ENCODE measurements at regions not wholly inside any gene's neighbourhood (a gene's known extent, or its start where the extent isn't known, plus 50 kb on each side); places are given as distances from the start of the nearest gene placed in this dataset.

GRCh38 chr12:113634982-113635381, 163.3 kb upstream of the LHX5 start:
- Histone ChIP-seq H3K27me3 (ENCODE audit: control insufficient read depth, insufficient read depth, low read length) (peaks cover 9% of the 10 kb centered on the region), H3K27ac (ENCODE audit: low read depth, low read length) (no peak overlapping the region), H3K9me3 (ENCODE audit: control insufficient read depth, insufficient read depth, low read length) (no peaks in the 10 kb centered on the region), H3K4me3 (ENCODE audit: low read depth, low read length) (no peak overlapping the region)
- no peak for TF ChIP-seq CTCF (IDR thresholded peaks at IDR 0.05; ENCODE audit: low read depth, low read length)
- CTCF ChIA-PET, result no interaction called here
- POLR2A ChIA-PET, result no interaction called here
- DNase-seq (ENCODE audit: low read depth, low spot score), result no peak

GRCh38 chr12:113634474-113634873, 162.8 kb upstream of the LHX5 start:
- TF ChIP-seq CTCF (IDR thresholded peaks at IDR 0.05; ENCODE audit: low read depth, low read length), result no peak
- no peaks in the 10 kb centered on the region for H3K9me3 ChIP-seq (ENCODE audit: control insufficient read depth, insufficient read depth, low read length)
- CTCF ChIA-PET, result no interaction called here
- H3K4me3 ChIP-seq (ENCODE audit: low read depth, low read length), result no peak overlapping the region
- peaks cover 5% of the 10 kb centered on the region for H3K27me3 ChIP-seq (ENCODE audit: control insufficient read depth, insufficient read depth, low read length)
- DNase-seq (ENCODE audit: low read depth, low spot score), result no peak
- POLR2A ChIA-PET, result no interaction called here
- no peak overlapping the region for H3K27ac ChIP-seq (ENCODE audit: low read depth, low read length)

- DNase-seq (ENCODE audit: low read depth, low spot score), result no peak
- no peak overlapping the region for H3K27ac ChIP-seq (ENCODE audit: low read depth, low read length)
- peaks cover 2% of the 10 kb centered on the region for H3K27me3 ChIP-seq (ENCODE audit: control insufficient read depth, insufficient read depth, low read length)
- POLR2A ChIA-PET, result no interaction called here
- CTCF ChIA-PET, result no interaction called here
- no peaks in the 10 kb centered on the region for H3K9me3 ChIP-seq (ENCODE audit: control insufficient read depth, insufficient read depth, low read length)
- no peak for TF ChIP-seq CTCF (IDR thresholded peaks at IDR 0.05; ENCODE audit: low read depth, low read length)
- H3K4me3 ChIP-seq (ENCODE audit: low read depth, low read length), result no peak overlapping the region
Measured at GRCh38 chr12:113633678-113634332, 162.1 kb upstream of the LHX5 start.

DNA sequence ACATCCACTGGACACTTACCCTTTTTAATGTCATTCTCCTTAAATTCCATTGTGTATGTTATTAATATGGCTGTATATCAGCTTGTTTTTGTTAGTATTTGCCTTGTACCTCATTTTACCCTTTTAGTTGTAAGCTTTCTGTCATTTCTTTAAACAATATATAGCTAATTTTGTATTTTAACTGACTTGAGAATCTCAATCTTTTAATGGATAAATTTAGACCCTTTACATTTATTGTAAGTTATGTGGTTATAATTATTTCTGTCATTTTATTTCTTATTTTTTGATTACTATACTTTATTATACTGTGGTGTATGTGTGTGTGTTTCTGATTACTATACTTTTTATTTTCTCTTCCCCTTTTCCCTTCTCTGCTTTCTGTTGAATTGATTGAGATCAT, 159.0 kb upstream of the LHX5 start:
- ChIA-PET CTCF (no interaction called here), POLR2A (no interaction called here)

DNA sequence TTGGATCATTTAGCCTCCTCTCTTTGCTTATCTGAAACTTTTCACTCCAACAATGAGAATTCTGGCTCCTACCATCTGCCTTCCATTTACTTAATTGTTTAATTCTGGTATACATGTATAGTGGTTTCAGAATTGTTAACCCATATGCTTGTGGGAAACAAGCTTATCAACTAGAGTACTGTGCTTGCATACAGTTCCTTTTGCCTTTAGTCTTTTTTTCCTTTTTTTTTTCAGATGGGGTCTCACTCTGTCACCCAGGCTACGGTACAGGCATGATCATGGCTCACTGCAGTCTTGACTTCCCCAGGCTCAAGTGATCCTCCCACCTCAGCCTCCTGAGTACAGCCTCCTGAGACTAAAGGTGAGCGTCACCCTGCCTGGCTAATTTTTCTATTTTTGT, 153.8 kb upstream of the LHX5 start:
- Histone ChIP-seq H3K27me3 (ENCODE audit: control insufficient read depth, insufficient read depth, low read length) (no peaks in the 10 kb centered on the region), H3K9me3 (ENCODE audit: control insufficient read depth, insufficient read depth, low read length) (no peaks in the 10 kb centered on the region), H3K4me3 (ENCODE audit: low read depth, low read length) (no peak overlapping the region), H3K27ac (ENCODE audit: low read depth, low read length) (no peak overlapping the region)
- TF ChIP-seq CTCF (IDR thresholded peaks at IDR 0.05; ENCODE audit: low read depth, low read length), result no peak
- ChIA-PET CTCF (no interaction called here), POLR2A (no interaction called here)
- no peak for DNase-seq (ENCODE audit: low read depth, low spot score)

More for the DNA sequence above, 159.0 kb upstream of the LHX5 start:
- Histone ChIP-seq H3K9me3 (ENCODE audit: control insufficient read depth, insufficient read depth, low read length) (no peaks in the 10 kb centered on the region), H3K27ac (ENCODE audit: low read depth, low read length) (no peak overlapping the region), H3K4me3 (ENCODE audit: low read depth, low read length) (no peak overlapping the region), H3K27me3 (ENCODE audit: control insufficient read depth, insufficient read depth, low read length) (no peaks in the 10 kb centered on the region)
- no peak for DNase-seq (ENCODE audit: low read depth, low spot score)
- TF ChIP-seq CTCF (IDR thresholded peaks at IDR 0.05; ENCODE audit: low read depth, low read length), result no peak

Data from AG04450 (cell line).